GM10266 (cell line): ENCODE measurements at regions not wholly inside any gene's neighbourhood (a gene's known extent, or its start where the extent isn't known, plus 50 kb on each side); places are given as distances from the start of the nearest gene placed in this dataset.

ENCODE experiments used
- DNase-seq: peaks from one replicate; pipeline ENCODE4 v3.0.0; 2012; ENCODE audit errors: extremely low spot score
- CTCF ChIP-seq: IDR thresholded peaks from 2 replicates; pipeline ENCODE4 v1.5.1; 2012; ENCODE audit warnings: mild to moderate bottlenecking, low read depth; ENCODE audit not compliant: control insufficient read depth, insufficient read depth; ENCODE audit errors: missing control alignments

GRCh38 chr12:84745127-84745526 lies 167.5 kb downstream of the SLC6A15 start:
- no peak for TF ChIP-seq CTCF
- no peak for DNase-seq

- no peak for TF ChIP-seq CTCF
- DNase-seq = no peak
These were observed 170.9 kb downstream of the SLC6A15 start for GRCh38 chr12:84741692-84742091.

GRCh38 chr12:84741031-84741430 lies 171.6 kb downstream of the SLC6A15 start:
- DNase-seq = no peak
- TF ChIP-seq CTCF = no peak

- TF ChIP-seq CTCF = no peak
- DNase-seq = no peak
These were observed 172.0 kb downstream of the SLC6A15 start for GRCh38 chr12:84740602-84741001.

- no peak for DNase-seq
- no peak for TF ChIP-seq CTCF
These were observed 174.1 kb downstream of the SLC6A15 start for GRCh38 chr12:84738481-84738972.

- no peak for DNase-seq
- no peak for TF ChIP-seq CTCF
These were observed 179.7 kb downstream of the SLC6A15 start for GRCh38 chr12:84732828-84733340.

- DNase-seq = no peak
- no peak for TF ChIP-seq CTCF
These were observed 181.9 kb downstream of the SLC6A15 start for GRCh38 chr12:84730561-84731162.
